Endothelial cell of umbilical vein (primary cell): ENCODE measurements at regions not wholly inside any gene's neighbourhood (a gene's known extent, or its start where the extent isn't known, plus 50 kb on each side); places are given as distances from the start of the nearest gene placed in this dataset.

Experiments used
- EZH2 ChIP-seq: IDR thresholded peaks from 2 replicates; pipeline ENCODE4 v1.6.1; 2012; ENCODE audit warnings: borderline replicate concordance, low read depth, mild to moderate bottlenecking, moderate library complexity, low read length, inconsistent platforms; ENCODE audit not compliant: severe bottlenecking
- MYC ChIP-seq: IDR thresholded peaks from one replicate; pipeline ENCODE4 v1.6.1; 2011; ENCODE audit warnings: mild to moderate bottlenecking, low read depth, low read length
- POLR2A ChIP-seq: IDR thresholded peaks from 2 replicates; pipeline ENCODE4 v1.6.1; 2012; ENCODE audit warnings: low read depth, mild to moderate bottlenecking, control low read depth, low read length
- POLR2AphosphoS5 ChIP-seq: IDR thresholded peaks from 2 replicates; pipeline ENCODE4 v1.6.1; 2012; ENCODE audit warnings: low read depth, mild to moderate bottlenecking, control low read depth, low read length, moderate library complexity; ENCODE audit not compliant: insufficient read depth
- TF ChIP-seq, protein P1 (sequence below), 2 donors: IDR thresholded peaks; 1 replicate in 1 of 2; 2 replicates in 1 of 2; pipeline ENCODE4 v1.5.1; 2011; ENCODE audit warnings: low read length in 2 of 2, mild to moderate bottlenecking in 2 of 2, moderate library complexity in 2 of 2, control low read depth in 1 of 2, inconsistent platforms in 1 of 2, low read depth in 1 of 2; ENCODE audit not compliant: insufficient read depth in 1 of 2; ENCODE audit errors: extremely low read depth in 1 of 2

DNA sequence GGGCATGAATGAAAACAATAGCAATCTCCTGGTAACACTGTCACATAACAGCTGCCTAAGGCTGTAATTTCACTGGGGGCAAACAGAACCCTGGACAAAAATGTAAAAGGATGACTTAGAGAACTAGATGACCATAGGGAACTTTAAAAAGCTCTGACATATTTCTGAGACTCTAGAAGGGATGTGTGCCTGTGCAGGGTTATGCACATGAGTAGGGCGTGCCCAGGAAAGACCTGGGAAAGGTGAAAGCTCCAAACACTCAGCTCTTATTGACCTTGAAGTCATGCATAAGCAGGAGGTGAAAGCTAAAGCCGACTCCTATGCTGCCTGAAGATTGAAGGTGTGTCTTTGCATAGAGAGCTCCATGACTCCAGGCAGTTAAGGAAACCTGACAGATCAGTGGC is 118.4 kb upstream of the BTBD3 start:
- TF ChIP-seq, protein P1, sequence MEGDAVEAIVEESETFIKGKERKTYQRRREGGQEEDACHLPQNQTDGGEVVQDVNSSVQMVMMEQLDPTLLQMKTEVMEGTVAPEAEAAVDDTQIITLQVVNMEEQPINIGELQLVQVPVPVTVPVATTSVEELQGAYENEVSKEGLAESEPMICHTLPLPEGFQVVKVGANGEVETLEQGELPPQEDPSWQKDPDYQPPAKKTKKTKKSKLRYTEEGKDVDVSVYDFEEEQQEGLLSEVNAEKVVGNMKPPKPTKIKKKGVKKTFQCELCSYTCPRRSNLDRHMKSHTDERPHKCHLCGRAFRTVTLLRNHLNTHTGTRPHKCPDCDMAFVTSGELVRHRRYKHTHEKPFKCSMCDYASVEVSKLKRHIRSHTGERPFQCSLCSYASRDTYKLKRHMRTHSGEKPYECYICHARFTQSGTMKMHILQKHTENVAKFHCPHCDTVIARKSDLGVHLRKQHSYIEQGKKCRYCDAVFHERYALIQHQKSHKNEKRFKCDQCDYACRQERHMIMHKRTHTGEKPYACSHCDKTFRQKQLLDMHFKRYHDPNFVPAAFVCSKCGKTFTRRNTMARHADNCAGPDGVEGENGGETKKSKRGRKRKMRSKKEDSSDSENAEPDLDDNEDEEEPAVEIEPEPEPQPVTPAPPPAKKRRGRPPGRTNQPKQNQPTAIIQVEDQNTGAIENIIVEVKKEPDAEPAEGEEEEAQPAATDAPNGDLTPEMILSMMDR (IDR thresholded peaks at IDR 0.05; ENCODE audit: extremely low read depth in 1 of 2, insufficient read depth in 1 of 2, low read depth in 1 of 2, low read length in 2 of 2), result no peak
- TF ChIP-seq EZH2 (no peak), MYC (no peak), POLR2A (no peak), POLR2AphosphoS5 (no peak)
